ENCODE measurements at regions not wholly inside any gene's neighbourhood (a gene's known extent, or its start where the extent isn't known, plus 50 kb on each side); places are given as distances from the start of the nearest gene placed in this dataset.

- TF ChIP-seq CTCF (IDR thresholded peaks at IDR 0.05; ENCODE audit: low read depth, low read length), result no peak
- no peak overlapping the region for H3K4me3 ChIP-seq (replicated peaks in 1 of 2; ENCODE audit: low read depth in 2 of 2, low read length in 2 of 2)
- DNase-seq (ENCODE audit: low read depth in 2 of 2), result no peak
These were observed 168.4 kb upstream of the PODXL start for GRCh38 chr7:131724776-131725345.

- no peak for TF ChIP-seq CTCF (IDR thresholded peaks at IDR 0.05; ENCODE audit: low read depth, low read length)
- DNase-seq (ENCODE audit: low read depth in 2 of 2), result peak in 1 of 2 donors; percentile 5
- no peak overlapping the region for H3K4me3 ChIP-seq (replicated peaks in 1 of 2; ENCODE audit: low read depth in 2 of 2, low read length in 2 of 2)
These were observed 167.5 kb upstream of the PODXL start for GRCh38 chr7:131723926-131724325.

- DNase-seq (ENCODE audit: low read depth in 2 of 2), result peak in 1 of 2 donors; percentile 7
- H3K4me3 ChIP-seq (replicated peaks in 1 of 2; ENCODE audit: low read depth in 2 of 2, low read length in 2 of 2), result no peak overlapping the region
- TF ChIP-seq CTCF (IDR thresholded peaks at IDR 0.05; ENCODE audit: low read depth, low read length), result no peak
These were observed 165.9 kb upstream of the PODXL start for GRCh38 chr7:131722371-131722770.

GRCh38 chr7:131721660-131722059 lies 165.2 kb upstream of the PODXL start:
- no peak overlapping the region for H3K4me3 ChIP-seq (replicated peaks in 1 of 2; ENCODE audit: low read depth in 2 of 2, low read length in 2 of 2)
- no peak for TF ChIP-seq CTCF (IDR thresholded peaks at IDR 0.05; ENCODE audit: low read depth, low read length)
- no peak for DNase-seq (ENCODE audit: low read depth in 2 of 2)

- no peak for TF ChIP-seq CTCF (IDR thresholded peaks at IDR 0.05; ENCODE audit: low read depth, low read length)
- no peak overlapping the region for H3K4me3 ChIP-seq (replicated peaks in 1 of 2; ENCODE audit: low read depth in 2 of 2, low read length in 2 of 2)
- no peak for DNase-seq (ENCODE audit: low read depth in 2 of 2)
These were observed 164.3 kb upstream of the PODXL start for GRCh38 chr7:131720703-131721102.

- H3K4me3 ChIP-seq (replicated peaks in 1 of 2; ENCODE audit: low read depth in 2 of 2, low read length in 2 of 2), result no peak overlapping the region
- TF ChIP-seq CTCF (IDR thresholded peaks at IDR 0.05; ENCODE audit: low read depth, low read length), result no peak
- DNase-seq (ENCODE audit: low read depth in 2 of 2), result no peak
These were observed 160.8 kb upstream of the PODXL start for GRCh38 chr7:131717181-131717580.

- TF ChIP-seq CTCF (IDR thresholded peaks at IDR 0.05; ENCODE audit: low read depth, low read length), result no peak
These were observed 142.9 kb upstream of the PODXL start for GRCh38 chr7:131699323-131699722.

More at GRCh38 chr7:131699323-131699722, 142.9 kb upstream of the PODXL start:
- DNase-seq (ENCODE audit: low read depth in 2 of 2), result no peak
- H3K4me3 ChIP-seq (replicated peaks in 1 of 2; ENCODE audit: low read depth in 2 of 2, low read length in 2 of 2), result no peak overlapping the region

All from cardiac fibroblast (primary cell).